ENCODE measurements at regions not wholly inside any gene's neighbourhood (a gene's known extent, or its start where the extent isn't known, plus 50 kb on each side); places are given as distances from the start of the nearest gene placed in this dataset.

DNA sequence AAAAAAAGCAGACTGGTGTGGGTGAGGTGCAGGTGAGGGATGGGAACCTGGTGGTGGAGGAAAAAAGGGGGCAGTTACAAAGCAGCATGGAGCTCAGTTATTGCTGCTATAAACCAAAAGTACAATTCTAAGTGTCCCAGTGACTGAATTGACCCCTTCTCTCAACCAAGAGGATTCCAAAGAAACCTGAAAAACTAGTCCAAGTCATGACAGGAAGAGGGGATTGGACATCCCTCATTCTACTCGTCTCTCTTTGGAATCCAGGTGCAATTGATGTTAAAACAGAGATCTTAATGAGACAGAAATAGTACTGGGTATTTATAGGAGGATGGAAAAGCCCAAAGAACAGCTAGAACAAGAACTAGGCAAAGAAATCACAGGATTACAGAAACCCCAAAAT, 322.3 kb upstream of the IGFBP3 start:
- no peak for DNase-seq (ENCODE audit: extremely low read depth, low read depth)
- TF ChIP-seq, protein P1, sequence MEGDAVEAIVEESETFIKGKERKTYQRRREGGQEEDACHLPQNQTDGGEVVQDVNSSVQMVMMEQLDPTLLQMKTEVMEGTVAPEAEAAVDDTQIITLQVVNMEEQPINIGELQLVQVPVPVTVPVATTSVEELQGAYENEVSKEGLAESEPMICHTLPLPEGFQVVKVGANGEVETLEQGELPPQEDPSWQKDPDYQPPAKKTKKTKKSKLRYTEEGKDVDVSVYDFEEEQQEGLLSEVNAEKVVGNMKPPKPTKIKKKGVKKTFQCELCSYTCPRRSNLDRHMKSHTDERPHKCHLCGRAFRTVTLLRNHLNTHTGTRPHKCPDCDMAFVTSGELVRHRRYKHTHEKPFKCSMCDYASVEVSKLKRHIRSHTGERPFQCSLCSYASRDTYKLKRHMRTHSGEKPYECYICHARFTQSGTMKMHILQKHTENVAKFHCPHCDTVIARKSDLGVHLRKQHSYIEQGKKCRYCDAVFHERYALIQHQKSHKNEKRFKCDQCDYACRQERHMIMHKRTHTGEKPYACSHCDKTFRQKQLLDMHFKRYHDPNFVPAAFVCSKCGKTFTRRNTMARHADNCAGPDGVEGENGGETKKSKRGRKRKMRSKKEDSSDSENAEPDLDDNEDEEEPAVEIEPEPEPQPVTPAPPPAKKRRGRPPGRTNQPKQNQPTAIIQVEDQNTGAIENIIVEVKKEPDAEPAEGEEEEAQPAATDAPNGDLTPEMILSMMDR (IDR thresholded peaks at IDR 0.05; ENCODE audit: low read depth, low read length, missing control alignments), result no peak
- no peak overlapping the region for H3K4me3 ChIP-seq (replicated peaks; ENCODE audit: low read depth, low read length)

DNA sequence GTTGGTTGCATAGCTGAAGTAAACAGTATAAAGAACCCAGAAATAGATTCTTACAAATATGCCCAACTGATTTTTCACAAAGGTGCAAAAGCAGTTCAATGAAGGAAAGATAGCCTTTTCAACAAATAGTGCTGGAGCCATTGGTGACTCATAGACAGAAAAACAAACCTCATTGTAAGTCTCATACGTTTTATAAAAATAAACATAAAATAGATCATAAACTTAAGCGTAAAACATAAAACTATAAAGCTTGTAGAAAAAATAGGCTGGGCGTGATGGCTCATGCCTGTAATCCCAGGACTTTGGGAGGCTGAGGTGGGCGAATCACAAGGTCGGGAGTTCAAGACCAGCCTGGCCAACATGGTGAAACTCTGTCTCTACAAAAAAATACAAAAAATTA, 318.8 kb upstream of the IGFBP3 start:
- DNase-seq (ENCODE audit: extremely low read depth, low read depth), result no peak
- TF ChIP-seq, protein P1 (IDR thresholded peaks at IDR 0.05; ENCODE audit: low read depth, low read length, missing control alignments), result no peak
- no peak overlapping the region for H3K4me3 ChIP-seq (replicated peaks; ENCODE audit: low read depth, low read length)

DNA sequence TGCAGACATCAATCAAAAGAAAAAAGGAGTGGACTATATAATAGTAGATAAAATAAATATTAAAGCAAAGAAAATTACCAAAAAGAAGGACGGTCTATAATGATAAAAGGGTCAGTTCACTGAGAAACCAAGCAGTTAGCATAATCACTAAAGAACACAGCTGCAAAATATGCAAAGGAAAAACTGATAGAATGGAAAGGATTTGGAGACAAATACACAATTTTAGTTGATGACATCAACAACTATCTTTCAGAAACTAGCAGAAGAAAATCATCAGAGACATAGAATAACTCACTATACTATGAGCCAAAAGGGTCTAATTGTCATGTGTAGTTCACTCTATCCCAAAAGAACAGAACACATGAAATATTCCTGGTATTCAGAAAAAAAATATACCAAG, 316.4 kb upstream of the IGFBP3 start:
- DNase-seq (ENCODE audit: extremely low read depth, low read depth), result no peak
- no peak overlapping the region for H3K4me3 ChIP-seq (replicated peaks; ENCODE audit: low read depth, low read length)
- TF ChIP-seq, protein P1 (IDR thresholded peaks at IDR 0.05; ENCODE audit: low read depth, low read length, missing control alignments), result no peak

DNA sequence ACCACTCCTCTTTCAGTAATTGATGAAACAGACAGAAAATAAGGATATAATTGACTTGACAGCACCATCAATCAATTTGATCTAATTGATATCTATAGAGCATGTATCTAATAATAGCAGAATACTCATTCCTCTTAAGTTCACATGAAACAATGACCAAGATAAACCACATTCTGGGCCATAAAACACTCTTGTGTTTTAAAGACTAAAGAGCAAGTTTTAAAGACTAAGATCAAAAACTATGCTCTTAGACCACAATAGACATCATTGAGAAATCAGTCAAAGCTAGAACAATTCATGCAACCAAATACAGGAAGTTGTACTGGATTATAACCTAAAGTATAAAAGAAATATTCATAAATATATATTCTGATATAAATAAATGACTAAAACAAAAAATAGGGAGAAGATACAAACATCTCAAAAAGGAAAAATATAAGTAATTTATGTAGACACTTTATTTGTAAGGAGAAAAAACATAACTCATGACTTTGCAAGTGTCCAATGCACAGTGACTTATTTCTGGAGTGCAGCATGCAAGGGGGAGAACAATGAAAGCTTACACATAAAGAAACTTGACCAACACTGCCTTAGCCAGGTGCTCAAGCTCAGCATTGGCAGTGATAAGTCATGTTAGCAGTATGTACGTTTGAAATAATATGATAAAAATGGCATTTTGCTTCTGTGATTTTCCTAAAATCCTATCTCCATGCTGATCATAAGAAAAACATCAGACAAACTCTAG, 312.7 kb upstream of the IGFBP3 start:
- no peak for DNase-seq (ENCODE audit: extremely low read depth, low read depth)
- TF ChIP-seq, protein P1 (IDR thresholded peaks at IDR 0.05; ENCODE audit: low read depth, low read length, missing control alignments), result no peak
- H3K4me3 ChIP-seq (replicated peaks; ENCODE audit: low read depth, low read length), result no peak overlapping the region

DNA sequence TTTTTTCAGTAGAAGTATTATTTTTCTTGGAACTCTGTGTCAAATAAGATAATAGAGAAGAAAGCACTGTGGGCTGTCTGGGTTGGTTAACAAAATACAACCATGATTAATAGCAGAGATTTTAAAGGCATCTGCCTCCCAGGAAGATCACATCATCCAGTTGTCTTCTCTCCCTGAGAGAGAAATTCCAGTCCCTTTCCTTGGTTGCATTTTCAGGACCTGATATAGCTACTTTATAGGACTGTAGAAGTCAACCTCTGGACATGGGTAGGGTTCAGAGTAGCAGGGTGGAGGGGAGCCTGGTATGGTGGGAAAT, 309.9 kb upstream of the IGFBP3 start:
- no peak for DNase-seq (ENCODE audit: extremely low read depth, low read depth)
- H3K4me3 ChIP-seq (replicated peaks; ENCODE audit: low read depth, low read length), result no peak overlapping the region
- TF ChIP-seq, protein P1 (IDR thresholded peaks at IDR 0.05; ENCODE audit: low read depth, low read length, missing control alignments), result no peak

DNA sequence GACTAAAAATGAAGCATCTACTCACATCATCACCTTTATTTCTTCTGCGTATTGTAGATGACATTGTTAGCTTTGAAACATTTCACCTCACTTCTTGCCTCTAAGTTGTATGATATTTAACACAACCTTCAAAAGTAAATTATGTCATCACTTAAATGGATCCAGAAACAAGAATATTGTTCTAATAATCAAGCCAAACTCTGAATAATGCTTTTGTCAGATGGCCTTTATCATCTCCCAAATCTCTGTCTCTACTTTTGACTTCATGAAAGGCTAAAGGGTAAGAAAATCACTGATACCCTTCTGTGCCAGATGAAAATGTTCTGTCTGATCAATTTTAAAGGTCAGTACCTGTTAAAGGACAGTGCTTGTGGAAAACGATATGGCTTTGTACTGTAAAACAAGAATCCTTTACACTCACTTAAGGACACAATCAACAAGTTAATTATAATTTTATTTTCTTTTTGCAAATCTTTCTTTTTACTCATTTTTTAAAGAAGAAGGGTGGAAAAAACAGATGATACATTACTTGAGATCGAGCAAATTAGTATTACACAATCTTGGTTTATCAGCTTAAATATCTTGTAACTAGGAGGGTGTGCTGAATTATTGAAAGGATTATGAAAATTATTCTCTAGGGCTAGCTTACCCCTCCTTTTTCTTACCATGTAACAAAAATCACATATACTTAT, 309.4 kb upstream of the IGFBP3 start:
- no peak overlapping the region for H3K4me3 ChIP-seq (replicated peaks; ENCODE audit: low read depth, low read length)
- no peak for DNase-seq (ENCODE audit: extremely low read depth, low read depth)
- TF ChIP-seq, protein P1 (IDR thresholded peaks at IDR 0.05; ENCODE audit: low read depth, low read length, missing control alignments), result no peak

All from HFF-Myc (cell line).